SK-N-SH treated with all-trans-retinoic acid at 6 μM for 48 hours (cell line): ENCODE measurements at regions not wholly inside any gene's neighbourhood (a gene's known extent, or its start where the extent isn't known, plus 50 kb on each side); places are given as distances from the start of the nearest gene placed in this dataset.

Source experiments
- CSRNP3 ChIP-seq: fragments of 250-450 bp; sonication (Bioruptor Pico); IDR thresholded peaks from 2 replicates; pipeline ENCODE4 v1.5.1; 2021; ENCODE audit warnings: mild to moderate bottlenecking, moderate library complexity
- ESRRG ChIP-seq: fragments of 250-450 bp; sonication (Bioruptor Pico); IDR thresholded peaks from 2 replicates; pipeline ENCODE4 v1.6.1; 2021; ENCODE audit warnings: mild to moderate bottlenecking
- ISL1 ChIP-seq: fragments of 250-450 bp; sonication (Bioruptor Pico); IDR thresholded peaks from 2 replicates; pipeline ENCODE4 v2.1.2; 2022; ENCODE audit warnings: mild to moderate bottlenecking, moderate library complexity
- OSR1 ChIP-seq: fragments of 250-450 bp; sonication (Bioruptor Pico); IDR thresholded peaks from 2 replicates; pipeline ENCODE4 v1.8.0; 2022; ENCODE audit warnings: moderate library complexity, mild to moderate bottlenecking, inconsistent platforms
- PATZ1 ChIP-seq: fragments of 250-450 bp; sonication (Bioruptor Pico); IDR thresholded peaks from 2 replicates; pipeline ENCODE4 v1.8.0; 2020; ENCODE audit warnings: mild to moderate bottlenecking, moderate library complexity, borderline replicate concordance
- RARB ChIP-seq: fragments of 250-450 bp; sonication (Bioruptor Pico); IDR thresholded peaks from 2 replicates; pipeline ENCODE4 v1.8.0; 2021; ENCODE audit warnings: mild to moderate bottlenecking, moderate library complexity
- TCF4 ChIP-seq: fragments of 250-450 bp; sonication (Bioruptor Pico); IDR thresholded peaks from 2 replicates; pipeline ENCODE4 v1.8.0; 2021; ENCODE audit warnings: mild to moderate bottlenecking, moderate library complexity, borderline replicate concordance
- ZFP3 ChIP-seq: fragments of 250-450 bp; sonication (Bioruptor Pico); IDR thresholded peaks from 2 replicates; pipeline ENCODE4 v1.5.0; 2020; ENCODE audit warnings: mild to moderate bottlenecking, moderate library complexity
- ZNF565 ChIP-seq: fragments of 450-650 bp; formaldehyde crosslinking; conservative IDR thresholded peaks from 2 replicates; pipeline ENCODE4 v1.5.0; 2020; ENCODE audit warnings: low read depth, mild to moderate bottlenecking, moderate library complexity
- ZNF70 ChIP-seq: fragments of 450-650 bp; formaldehyde crosslinking; IDR thresholded peaks from 2 replicates; pipeline ENCODE4 v1.5.0; 2020; ENCODE audit warnings: mild to moderate bottlenecking, moderate library complexity

- no peak for TF ChIP-seq ISL1 (CRISPR knock-in tag)
- no peak for TF ChIP-seq ZFP3 (CRISPR knock-in tag)
- TF ChIP-seq PATZ1 (CRISPR knock-in tag): no peak
- TF ChIP-seq OSR1 (CRISPR knock-in tag): no peak
- no peak for TF ChIP-seq ZNF70
- no peak for TF ChIP-seq CSRNP3 (CRISPR knock-in tag)
- no peak for TF ChIP-seq RARB (CRISPR knock-in tag)
- TF ChIP-seq ZNF565: no peak
- no peak for TF ChIP-seq ESRRG (CRISPR knock-in tag)
- TF ChIP-seq TCF4 (CRISPR knock-in tag): no peak
These were observed 886.8 kb upstream of the NOVA1 start for GRCh38 chr14:27484633-27485032.
